ENCODE measurements at regions not wholly inside any gene's neighbourhood (a gene's known extent, or its start where the extent isn't known, plus 50 kb on each side); places are given as distances from the start of the nearest gene placed in this dataset.
"Not testable (repeated sequence)": the region's sequence is repeated elsewhere in the genome, so short reads cannot be mapped to it uniquely, and the experiment has no call there.

DNA sequence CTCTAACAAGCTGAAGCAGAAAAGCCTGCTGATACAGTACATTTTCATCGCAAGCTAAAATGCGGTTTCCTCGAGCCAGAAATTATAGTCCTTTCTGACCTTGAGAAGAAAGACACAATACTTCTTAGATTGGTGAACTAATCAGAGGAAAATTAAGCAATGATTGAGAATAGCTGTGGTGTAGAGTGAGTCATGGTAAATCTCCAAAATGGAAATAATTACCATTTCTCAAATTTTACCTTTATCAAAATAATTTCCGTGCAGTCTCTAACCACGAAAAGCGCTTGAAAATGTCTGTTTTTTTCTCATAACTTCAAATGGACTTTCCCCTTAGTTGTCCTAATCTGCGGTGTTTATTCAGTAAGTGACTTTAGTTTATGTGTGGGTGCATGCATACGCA is 190.2 kb downstream of the CPE start:
- no peak overlapping the region for H3K9ac ChIP-seq (ENCODE audit: insufficient read depth, low read length)
- no peak overlapping the region for H3K27ac ChIP-seq (ENCODE audit: insufficient read depth, low read length)
- no peak overlapping the region for H3K4me3 ChIP-seq (replicated peaks in 1 of 4; ENCODE audit: control extremely low read depth in 1 of 4, insufficient read depth in 1 of 4, low read depth in 3 of 4, low read length in 4 of 4)
- H2AFZ ChIP-seq (ENCODE audit: low read length) = no peak overlapping the region
- no peaks in the 10 kb centered on the region for H3K36me3 ChIP-seq (ENCODE audit: control insufficient read depth, insufficient read depth, low read length)
- no peaks in the 10 kb centered on the region for H3K27me3 ChIP-seq (ENCODE audit: control insufficient read depth, insufficient read depth, low read length)
- H3K4me1 ChIP-seq (ENCODE audit: control insufficient read depth, extremely low read depth, insufficient read depth, low read length) = no peaks in the 10 kb centered on the region
- no peak for TF ChIP-seq EZH2 (IDR thresholded peaks at IDR 0.05; ENCODE audit: low read length, missing control alignments)
- TF ChIP-seq, protein P1, sequence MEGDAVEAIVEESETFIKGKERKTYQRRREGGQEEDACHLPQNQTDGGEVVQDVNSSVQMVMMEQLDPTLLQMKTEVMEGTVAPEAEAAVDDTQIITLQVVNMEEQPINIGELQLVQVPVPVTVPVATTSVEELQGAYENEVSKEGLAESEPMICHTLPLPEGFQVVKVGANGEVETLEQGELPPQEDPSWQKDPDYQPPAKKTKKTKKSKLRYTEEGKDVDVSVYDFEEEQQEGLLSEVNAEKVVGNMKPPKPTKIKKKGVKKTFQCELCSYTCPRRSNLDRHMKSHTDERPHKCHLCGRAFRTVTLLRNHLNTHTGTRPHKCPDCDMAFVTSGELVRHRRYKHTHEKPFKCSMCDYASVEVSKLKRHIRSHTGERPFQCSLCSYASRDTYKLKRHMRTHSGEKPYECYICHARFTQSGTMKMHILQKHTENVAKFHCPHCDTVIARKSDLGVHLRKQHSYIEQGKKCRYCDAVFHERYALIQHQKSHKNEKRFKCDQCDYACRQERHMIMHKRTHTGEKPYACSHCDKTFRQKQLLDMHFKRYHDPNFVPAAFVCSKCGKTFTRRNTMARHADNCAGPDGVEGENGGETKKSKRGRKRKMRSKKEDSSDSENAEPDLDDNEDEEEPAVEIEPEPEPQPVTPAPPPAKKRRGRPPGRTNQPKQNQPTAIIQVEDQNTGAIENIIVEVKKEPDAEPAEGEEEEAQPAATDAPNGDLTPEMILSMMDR (conservative IDR thresholded peaks at IDR 0.05 in 1 of 2, IDR thresholded peaks at IDR 0.05 in 1 of 2; ENCODE audit: low read depth in 1 of 2, low read length in 2 of 2) = no peak
- DNase-seq (ENCODE audit: low read depth in 2 of 2) = peak in 1 of 2 donors; percentile 54
- H3K4me2 ChIP-seq (ENCODE audit: extremely low read depth, insufficient read depth, low read length) = no peak overlapping the region
- H3K9me3 ChIP-seq (ENCODE audit: control insufficient read depth, insufficient read depth, low read depth, low read length) = no peaks in the 10 kb centered on the region
- no peaks in the 10 kb centered on the region for H4K20me1 ChIP-seq (ENCODE audit: control insufficient read depth, extremely low read depth, insufficient read depth, low read length)
- H3K79me2 ChIP-seq (ENCODE audit: control insufficient read depth, insufficient read depth, low read length) = no peaks in the 10 kb centered on the region

DNA sequence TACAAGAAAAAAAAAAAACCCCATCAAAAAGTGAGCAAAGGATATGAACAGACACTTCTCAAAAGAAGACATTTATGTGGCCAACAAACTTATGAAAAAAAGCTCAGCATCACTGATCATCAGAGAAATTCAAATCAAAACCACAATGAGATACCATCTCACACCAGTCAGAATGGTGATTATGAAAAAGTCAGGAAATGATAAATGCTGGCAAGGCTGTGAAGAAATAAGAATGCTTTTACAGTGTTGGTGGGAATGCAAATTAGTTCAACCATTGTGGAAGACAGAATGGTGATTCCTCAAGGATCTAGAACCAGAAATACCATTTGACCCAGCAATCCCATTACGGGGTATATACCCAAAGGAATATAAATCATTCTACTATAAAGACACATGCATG is 192.7 kb downstream of the CPE start:
- not testable (repeated sequence) for H3K27me3 ChIP-seq (ENCODE audit: control insufficient read depth, insufficient read depth, low read length); H3K27ac ChIP-seq (ENCODE audit: insufficient read depth, low read length); H2AFZ ChIP-seq (ENCODE audit: low read length); H3K9me3 ChIP-seq (ENCODE audit: control insufficient read depth, insufficient read depth, low read depth, low read length); H3K4me1 ChIP-seq (ENCODE audit: control insufficient read depth, extremely low read depth, insufficient read depth, low read length); H3K4me3 ChIP-seq (replicated peaks in 1 of 4; ENCODE audit: control extremely low read depth in 1 of 4, insufficient read depth in 1 of 4, low read depth in 3 of 4, low read length in 4 of 4); H3K4me2 ChIP-seq (ENCODE audit: extremely low read depth, insufficient read depth, low read length); H3K79me2 ChIP-seq (ENCODE audit: control insufficient read depth, insufficient read depth, low read length); H3K36me3 ChIP-seq (ENCODE audit: control insufficient read depth, insufficient read depth, low read length); H4K20me1 ChIP-seq (ENCODE audit: control insufficient read depth, extremely low read depth, insufficient read depth, low read length); H3K9ac ChIP-seq (ENCODE audit: insufficient read depth, low read length)
- DNase-seq (ENCODE audit: low read depth in 2 of 2) = peak in 1 of 2 donors; percentile 59

DNA sequence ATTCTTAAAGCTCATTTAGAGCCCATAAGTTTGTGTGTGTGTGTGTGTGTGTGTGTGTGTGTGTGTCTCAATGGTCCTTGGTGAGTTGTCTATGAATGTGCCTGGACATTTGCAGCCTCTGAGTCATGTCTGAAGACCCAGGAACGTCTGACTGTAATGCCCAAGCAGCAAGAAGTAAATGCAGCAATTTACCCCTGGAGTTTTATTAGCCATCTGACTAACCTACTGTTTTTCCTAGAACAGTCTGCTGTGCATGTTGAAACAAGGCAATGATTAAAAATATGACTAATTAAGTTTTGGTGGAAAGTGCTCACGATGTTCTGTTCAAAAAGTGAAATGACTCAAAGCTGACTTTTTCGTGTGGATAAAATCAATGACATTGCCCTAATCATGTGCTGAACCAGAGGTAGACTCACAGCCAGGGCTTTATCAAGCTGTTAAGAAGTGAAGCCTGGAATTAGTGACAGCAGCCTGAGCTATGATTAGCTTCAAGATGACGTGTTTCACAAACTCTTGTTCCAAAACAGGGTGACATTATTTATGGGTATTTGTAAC is 201.6 kb downstream of the CPE start:
- no peak overlapping the region for H2AFZ ChIP-seq (ENCODE audit: low read length)
- DNase-seq (ENCODE audit: low read depth in 2 of 2) = peak; percentile 50 to 99
- no peak overlapping the region for H3K9ac ChIP-seq (ENCODE audit: insufficient read depth, low read length)

More for the DNA sequence above, 201.6 kb downstream of the CPE start:
- no peak overlapping the region for H3K4me3 ChIP-seq (replicated peaks in 1 of 4; ENCODE audit: control extremely low read depth in 1 of 4, insufficient read depth in 1 of 4, low read depth in 3 of 4, low read length in 4 of 4)
- no peaks in the 10 kb centered on the region for H3K79me2 ChIP-seq (ENCODE audit: control insufficient read depth, insufficient read depth, low read length)
- H3K4me2 ChIP-seq (ENCODE audit: extremely low read depth, insufficient read depth, low read length) = no peak overlapping the region
- H3K36me3 ChIP-seq (ENCODE audit: control insufficient read depth, insufficient read depth, low read length) = no peaks in the 10 kb centered on the region
- no peaks in the 10 kb centered on the region for H3K4me1 ChIP-seq (ENCODE audit: control insufficient read depth, extremely low read depth, insufficient read depth, low read length)
- H4K20me1 ChIP-seq (ENCODE audit: control insufficient read depth, extremely low read depth, insufficient read depth, low read length) = no peaks in the 10 kb centered on the region
- H3K27ac ChIP-seq (ENCODE audit: insufficient read depth, low read length) = no peak overlapping the region
- H3K9me3 ChIP-seq (ENCODE audit: control insufficient read depth, insufficient read depth, low read depth, low read length) = no peaks in the 10 kb centered on the region
- H3K27me3 ChIP-seq (ENCODE audit: control insufficient read depth, insufficient read depth, low read length) = no peaks in the 10 kb centered on the region
- TF ChIP-seq, protein P1 (conservative IDR thresholded peaks at IDR 0.05 in 1 of 2, IDR thresholded peaks at IDR 0.05 in 1 of 2; ENCODE audit: low read depth in 1 of 2, low read length in 2 of 2) = no peak
- no peak for TF ChIP-seq EZH2 (IDR thresholded peaks at IDR 0.05; ENCODE audit: low read length, missing control alignments)

All from fibroblast of lung (primary cell).